RWPE1 (cell line): ENCODE measurements at regions not wholly inside any gene's neighbourhood (a gene's known extent, or its start where the extent isn't known, plus 50 kb on each side); places are given as distances from the start of the nearest gene placed in this dataset.

Source experiments
- CTCF ChIA-PET: fragments of 350-600 bp; sonication (Branson Sonifier 250); formaldehyde crosslinking; extraction: SDS; loops from one replicate; lab custom pipeline; 2021; lab: Yijun Ruan, JAX
- POLR2A ChIA-PET: fragments of 400-600 bp; formaldehyde crosslinking; extraction: SDS; loops from one replicate; lab custom pipeline; 2020; ENCODE audit warnings: antibody characterized with exemption; ENCODE audit not compliant: low non-redundant PET; lab: Yijun Ruan, JAX
- DNase-seq: peaks from one replicate; pipeline ENCODE4 v3.0.0; 2012; ENCODE audit warnings: low spot score
- H3K27ac ChIP-seq: fragments of 450-650 bp; 2 replicates; pipeline ENCODE4 v1.5.1; 2017
- CTCF ChIP-seq: fragments of 450-650 bp; conservative IDR thresholded peaks from 2 replicates; pipeline ENCODE4 v1.5.1; 2017; ENCODE audit warnings: low read depth, mild to moderate bottlenecking

DNA sequence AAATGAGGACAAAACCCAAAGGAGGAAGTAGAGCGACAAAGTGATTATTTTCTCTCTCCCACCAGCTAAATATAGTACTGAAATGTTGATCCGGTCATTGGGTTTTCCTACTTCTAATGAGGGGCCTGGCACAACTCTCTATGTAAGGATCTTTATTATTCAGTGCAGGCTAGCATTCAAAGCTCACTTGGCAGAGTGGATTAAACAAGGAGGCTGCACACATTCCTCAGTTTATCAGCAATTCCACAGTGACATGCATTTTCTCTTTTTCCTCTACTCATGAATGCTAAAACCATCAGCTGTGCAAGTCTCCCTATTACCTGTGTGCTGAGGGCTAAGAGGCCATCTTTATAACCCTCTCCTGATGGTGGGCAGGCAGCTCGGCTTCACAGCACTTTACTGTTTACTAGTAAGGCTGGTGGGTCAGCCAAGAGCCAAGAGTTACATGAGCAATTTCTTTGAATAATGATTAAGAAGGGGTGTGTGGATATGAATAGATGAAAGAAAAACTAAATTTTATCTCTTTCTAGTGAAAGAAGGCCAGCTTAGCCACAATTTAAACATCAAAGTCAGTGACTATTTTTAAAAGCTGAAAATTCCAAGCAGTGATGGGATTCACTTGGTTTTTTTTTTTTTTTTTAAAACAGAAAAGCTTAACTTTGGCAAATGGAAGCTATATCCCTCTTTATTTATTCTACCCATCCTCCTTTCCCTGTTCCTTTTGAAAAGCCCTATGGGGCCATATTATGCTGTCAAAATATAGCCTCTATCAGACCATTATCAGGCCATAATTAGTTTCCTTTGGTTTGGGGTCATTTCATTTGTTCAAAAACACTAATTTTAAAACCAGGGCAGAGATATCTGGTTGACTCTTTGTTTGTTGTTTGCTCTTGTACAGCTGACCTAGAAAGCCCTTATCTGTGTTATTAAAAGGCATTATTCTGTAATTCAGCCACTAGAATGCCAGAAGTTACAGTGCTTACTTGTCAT lies 111.0 kb downstream of the RBM43 start:
- ChIA-PET CTCF (interaction anchor here (0.5 kb wide), 1 partner anchor 462 kb away, joined by 4 read pairs; no protein-coding TSS in a partner anchor), POLR2A (no interaction called here)
- no peak for TF ChIP-seq CTCF
- H3K27ac ChIP-seq, result no peak overlapping the region
- DNase-seq, result no peak

DNA sequence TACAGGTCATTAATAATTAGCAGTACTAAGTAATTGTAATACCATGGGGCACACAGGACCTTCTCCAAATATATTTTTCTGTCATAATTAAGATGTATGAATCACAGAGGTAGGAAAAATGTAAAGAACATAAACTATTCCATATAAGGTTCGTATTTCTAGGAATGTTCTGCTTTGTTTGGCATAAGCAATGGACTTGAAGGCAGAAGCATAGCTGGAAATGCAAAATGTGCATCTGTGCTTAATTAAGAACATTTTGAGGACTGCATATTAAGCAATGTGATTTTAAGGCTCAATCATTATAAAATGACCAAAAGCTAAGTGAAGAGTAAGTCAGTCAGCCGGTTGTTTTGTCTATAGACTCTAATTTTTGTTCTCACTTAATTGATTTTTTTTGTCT lies 123.2 kb downstream of the RBM43 start:
- DNase-seq, result no peak
- ChIA-PET POLR2A (no interaction called here), CTCF (no interaction called here)
- H3K27ac ChIP-seq, result no peak overlapping the region
- TF ChIP-seq CTCF, result no peak

GRCh38 chr2:151137526-151137925 lies 124.1 kb downstream of the RBM43 start:
- ChIA-PET CTCF (no interaction called here), POLR2A (no interaction called here)
- no peak for DNase-seq
- no peak overlapping the region for H3K27ac ChIP-seq
- TF ChIP-seq CTCF, result no peak

GRCh38 chr2:151120011-151120410 lies 141.7 kb downstream of the RBM43 start:
- ChIA-PET POLR2A (no interaction called here), CTCF (no interaction called here)
- TF ChIP-seq CTCF, result no peak
- DNase-seq, result no peak
- H3K27ac ChIP-seq, result no peak overlapping the region

- no peak overlapping the region for H3K27ac ChIP-seq
- no peak for TF ChIP-seq CTCF
- POLR2A ChIA-PET, result no interaction called here
- CTCF ChIA-PET, result no interaction called here
- DNase-seq, result no peak
Measured at GRCh38 chr2:151119374-151119773, 142.3 kb downstream of the RBM43 start.

- H3K27ac ChIP-seq, result no peak overlapping the region
- CTCF ChIA-PET, result interaction anchor here (0.7 kb wide), 1 partner anchor 1396 kb away, joined by 3 read pairs; no protein-coding TSS in a partner anchor
- no peak for TF ChIP-seq CTCF
- POLR2A ChIA-PET, result no interaction called here
- no peak for DNase-seq
Measured at GRCh38 chr2:151118269-151118668, 143.4 kb downstream of the RBM43 start.
